GM19324 (cell line): ENCODE measurements at regions not wholly inside any gene's neighbourhood (a gene's known extent, or its start where the extent isn't known, plus 50 kb on each side); places are given as distances from the start of the nearest gene placed in this dataset.

Experiments
- ATAC-seq: cut with Tn5 transposase; IDR thresholded peaks from one replicate; pipeline ENCODE4 v1.9.1; 2021; ENCODE audit warnings: mild to moderate bottlenecking, moderate library complexity; ENCODE audit not compliant: unreplicated experiment, low FRiP score

GRCh38 chr14:84108746-84109457, 1421.0 kb upstream of the FLRT2 start:
- no peak for ATAC-seq

- no peak for ATAC-seq
Observed at GRCh38 chr14:84112589-84112988, 1417.4 kb upstream of the FLRT2 start.

- no peak for ATAC-seq
Observed at GRCh38 chr14:84125676-84126075, 1404.3 kb upstream of the FLRT2 start.

- ATAC-seq = no peak
Observed at GRCh38 chr14:84127495-84127894, 1402.4 kb upstream of the FLRT2 start.

GRCh38 chr14:84128050-84128449, 1401.9 kb upstream of the FLRT2 start:
- no peak for ATAC-seq

- no peak for ATAC-seq
Observed at GRCh38 chr14:84129007-84129406, 1400.9 kb upstream of the FLRT2 start.

- no peak for ATAC-seq
Observed at GRCh38 chr14:84129941-84130340, 1400.0 kb upstream of the FLRT2 start.

- no peak for ATAC-seq
Observed at GRCh38 chr14:84131924-84132323, 1398.0 kb upstream of the FLRT2 start.

- no peak for ATAC-seq
Observed at GRCh38 chr14:84144166-84144565, 1385.8 kb upstream of the FLRT2 start.

GRCh38 chr14:84152452-84152851, 1377.5 kb upstream of the FLRT2 start:
- no peak for ATAC-seq

- ATAC-seq = no peak
Observed at GRCh38 chr14:84162633-84163032, 1367.3 kb upstream of the FLRT2 start.

GRCh38 chr14:84167026-84167425, 1362.9 kb upstream of the FLRT2 start:
- no peak for ATAC-seq

GRCh38 chr14:84180336-84180735, 1349.6 kb upstream of the FLRT2 start:
- no peak for ATAC-seq

- ATAC-seq = no peak
Observed at GRCh38 chr14:84181072-84181471, 1348.9 kb upstream of the FLRT2 start.

- no peak for ATAC-seq
Observed at GRCh38 chr14:84195514-84195913, 1334.4 kb upstream of the FLRT2 start.

- ATAC-seq = no peak
Observed at GRCh38 chr14:84197704-84198103, 1332.2 kb upstream of the FLRT2 start.

- ATAC-seq = no peak
Observed at GRCh38 chr14:84202486-84202885, 1327.5 kb upstream of the FLRT2 start.

GRCh38 chr14:84203896-84204295, 1326.0 kb upstream of the FLRT2 start:
- no peak for ATAC-seq

GRCh38 chr14:84208451-84208850, 1321.5 kb upstream of the FLRT2 start:
- no peak for ATAC-seq

- no peak for ATAC-seq
Observed at GRCh38 chr14:84209031-84209430, 1320.9 kb upstream of the FLRT2 start.

GRCh38 chr14:84217066-84217465, 1312.9 kb upstream of the FLRT2 start:
- ATAC-seq = no peak

GRCh38 chr14:84225268-84225667, 1304.7 kb upstream of the FLRT2 start:
- ATAC-seq = no peak

GRCh38 chr14:84228702-84229101, 1301.2 kb upstream of the FLRT2 start:
- no peak for ATAC-seq
